Panc1 (cell line): ENCODE measurements at regions not wholly inside any gene's neighbourhood (a gene's known extent, or its start where the extent isn't known, plus 50 kb on each side); places are given as distances from the start of the nearest gene placed in this dataset.

Experiments used
- ATAC-seq: fragments of 200-7000 bp; cut with Tn5 transposase; 2 replicates; pipeline ENCODE4 v1.9.1; 2020; ENCODE audit warnings: mild to moderate bottlenecking, moderate library complexity
- BruUV-seq: library from RNA; stranded (reverse); fragments of 400-500 nt; replicated peaks from 2 replicates; lab custom pipeline; 2021; lab: Mats Ljungman, UMichigan
- CTCF ChIA-PET: fragments of 300-600 bp; sonication (Branson Sonifier 250); formaldehyde crosslinking; loops from one replicate; lab custom pipeline; 2022; ENCODE audit warnings: antibody characterized with exemption; lab: Charles Lee
- POLR2A ChIA-PET: fragments of 300-600 bp; sonication (Branson Sonifier 250); formaldehyde crosslinking; loops from one replicate; lab custom pipeline; 2022; ENCODE audit warnings: antibody characterized with exemption; lab: Charles Lee
- DNase-seq: peaks from one replicate; pipeline ENCODE4 v3.0.0-alpha.2; 2010; ENCODE audit warnings: low read depth, low spot score
- H3K27ac ChIP-seq: 2 replicates; pipeline ENCODE4 v1.5.1; 2011; ENCODE audit warnings: mild to moderate bottlenecking, low read length, inconsistent platforms
- H3K27me3 ChIP-seq: fragments of 200-500 bp; sonication (Bioruptor generic); 2 replicates; pipeline ENCODE4 v1.6.0; 2014; ENCODE audit warnings: low read length, inconsistent platforms; ENCODE audit not compliant: control insufficient read depth, insufficient read depth
- H3K36me3 ChIP-seq: fragments of 200-500 bp; sonication (Bioruptor generic); 2 replicates; pipeline ENCODE4 v1.5.1; 2014; ENCODE audit warnings: inconsistent platforms, mild to moderate bottlenecking, low read length, moderate library complexity; ENCODE audit not compliant: control insufficient read depth, insufficient read depth
- H3K4me1 ChIP-seq: 2 replicates; pipeline ENCODE4 v1.5.1; 2011; ENCODE audit warnings: inconsistent platforms, mild to moderate bottlenecking, low read length, moderate library complexity; ENCODE audit not compliant: control insufficient read depth, insufficient read depth
- H3K4me3 ChIP-seq, 2 experiments: 2 replicates each; pipeline ENCODE4 v1.5.1; 2011 to 2012; ENCODE audit warnings: low read depth in 2 of 2, low read length in 2 of 2, mild to moderate bottlenecking in 2 of 2, inconsistent platforms in 1 of 2, moderate library complexity in 1 of 2
- H3K9me3 ChIP-seq: fragments of 200-500 bp; sonication (Bioruptor generic); 2 replicates; pipeline ENCODE4 v1.5.1; 2014; ENCODE audit warnings: low read depth, mild to moderate bottlenecking, inconsistent platforms, low read length, moderate library complexity; ENCODE audit not compliant: control insufficient read depth, insufficient read depth
- SIN3A ChIP-seq: IDR thresholded peaks from 2 replicates; pipeline ENCODE4 v1.6.1; 2012; ENCODE audit warnings: low read depth, mild to moderate bottlenecking, low read length, moderate library complexity, borderline replicate concordance; ENCODE audit not compliant: insufficient read depth
- TCF7L2 ChIP-seq: IDR thresholded peaks from 2 replicates; pipeline ENCODE4 v1.6.1; 2011; ENCODE audit warnings: mild to moderate bottlenecking, low read depth, low read length, inconsistent platforms
- in situ Hi-C: cut with HindIII; loops from 2 replicates; pipeline ENCODE4 v1.10.0; 2016; ENCODE audit warnings: low sequenced_read_pairs, low pct_unique_long_range_greater_than_20kb
- intact Hi-C: fragments of 100-400 bp; cut with micrococcal nuclease; formaldehyde crosslinking; loops from one replicate; pipeline ENCODE4 v1.10.0; 2022; ENCODE audit not compliant: unreplicated experiment
- TF ChIP-seq, protein P1 (sequence below), 2 experiments: IDR thresholded peaks; 2 replicates each; pipeline ENCODE4 v1.6.1; 2011 to 2012; ENCODE audit warnings: low read depth in 2 of 2, control low read depth in 1 of 2, low read length in 1 of 2, mild to moderate bottlenecking in 1 of 2, moderate library complexity in 1 of 2; ENCODE audit not compliant: insufficient read depth in 1 of 2
- TF ChIP-seq, protein P2 (sequence below): fragments of 450-650 bp; IDR thresholded peaks from 2 replicates; pipeline ENCODE4 v1.5.1; 2017; ENCODE audit warnings: mild to moderate bottlenecking

DNA sequence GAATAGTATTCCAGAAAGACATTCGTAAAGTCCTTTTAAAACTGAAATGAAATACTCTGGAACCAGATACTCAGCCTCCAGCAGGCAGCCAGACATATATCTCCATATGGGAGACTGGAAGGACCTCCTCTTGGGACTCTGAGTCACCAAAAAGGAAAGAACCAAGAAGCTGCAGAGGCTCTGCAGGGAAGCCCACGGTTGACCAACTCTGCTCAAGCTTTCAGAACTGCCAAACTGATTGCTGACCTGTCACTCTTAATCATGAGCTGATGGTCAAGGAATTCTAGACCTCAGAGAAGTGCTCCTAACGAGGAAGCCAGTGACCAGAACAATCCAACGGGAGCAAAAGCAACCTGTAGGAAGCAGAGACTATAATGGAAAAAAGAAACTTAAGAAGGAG lies 434.7 kb downstream of the EIPR1 start:
- no TSS peak for BruUV-seq
- Histone ChIP-seq H3K27me3 (no peaks in the 10 kb centered on the region), H3K27ac (no peak overlapping the region), H3K36me3 (no peaks in the 10 kb centered on the region), H3K4me3 (no peak overlapping the region), H3K4me1 (no peaks in the 10 kb centered on the region), H3K9me3 (no peaks in the 10 kb centered on the region)
- POLR2A ChIA-PET, result no interaction called here
- intact Hi-C loops, result no loop called here
- CTCF ChIA-PET, result no interaction called here
- TF ChIP-seq SIN3A (no peak), TCF7L2 (no peak)
- TF ChIP-seq, protein P1, sequence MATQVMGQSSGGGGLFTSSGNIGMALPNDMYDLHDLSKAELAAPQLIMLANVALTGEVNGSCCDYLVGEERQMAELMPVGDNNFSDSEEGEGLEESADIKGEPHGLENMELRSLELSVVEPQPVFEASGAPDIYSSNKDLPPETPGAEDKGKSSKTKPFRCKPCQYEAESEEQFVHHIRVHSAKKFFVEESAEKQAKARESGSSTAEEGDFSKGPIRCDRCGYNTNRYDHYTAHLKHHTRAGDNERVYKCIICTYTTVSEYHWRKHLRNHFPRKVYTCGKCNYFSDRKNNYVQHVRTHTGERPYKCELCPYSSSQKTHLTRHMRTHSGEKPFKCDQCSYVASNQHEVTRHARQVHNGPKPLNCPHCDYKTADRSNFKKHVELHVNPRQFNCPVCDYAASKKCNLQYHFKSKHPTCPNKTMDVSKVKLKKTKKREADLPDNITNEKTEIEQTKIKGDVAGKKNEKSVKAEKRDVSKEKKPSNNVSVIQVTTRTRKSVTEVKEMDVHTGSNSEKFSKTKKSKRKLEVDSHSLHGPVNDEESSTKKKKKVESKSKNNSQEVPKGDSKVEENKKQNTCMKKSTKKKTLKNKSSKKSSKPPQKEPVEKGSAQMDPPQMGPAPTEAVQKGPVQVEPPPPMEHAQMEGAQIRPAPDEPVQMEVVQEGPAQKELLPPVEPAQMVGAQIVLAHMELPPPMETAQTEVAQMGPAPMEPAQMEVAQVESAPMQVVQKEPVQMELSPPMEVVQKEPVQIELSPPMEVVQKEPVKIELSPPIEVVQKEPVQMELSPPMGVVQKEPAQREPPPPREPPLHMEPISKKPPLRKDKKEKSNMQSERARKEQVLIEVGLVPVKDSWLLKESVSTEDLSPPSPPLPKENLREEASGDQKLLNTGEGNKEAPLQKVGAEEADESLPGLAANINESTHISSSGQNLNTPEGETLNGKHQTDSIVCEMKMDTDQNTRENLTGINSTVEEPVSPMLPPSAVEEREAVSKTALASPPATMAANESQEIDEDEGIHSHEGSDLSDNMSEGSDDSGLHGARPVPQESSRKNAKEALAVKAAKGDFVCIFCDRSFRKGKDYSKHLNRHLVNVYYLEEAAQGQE (IDR thresholded peaks at IDR 0.05; ENCODE audit: insufficient read depth in 1 of 2, low read depth in 2 of 2, low read length in 1 of 2), result no peak
- DNase-seq (no peak), ATAC-seq (no peak)
- in situ Hi-C loops, result no loop called here

DNA sequence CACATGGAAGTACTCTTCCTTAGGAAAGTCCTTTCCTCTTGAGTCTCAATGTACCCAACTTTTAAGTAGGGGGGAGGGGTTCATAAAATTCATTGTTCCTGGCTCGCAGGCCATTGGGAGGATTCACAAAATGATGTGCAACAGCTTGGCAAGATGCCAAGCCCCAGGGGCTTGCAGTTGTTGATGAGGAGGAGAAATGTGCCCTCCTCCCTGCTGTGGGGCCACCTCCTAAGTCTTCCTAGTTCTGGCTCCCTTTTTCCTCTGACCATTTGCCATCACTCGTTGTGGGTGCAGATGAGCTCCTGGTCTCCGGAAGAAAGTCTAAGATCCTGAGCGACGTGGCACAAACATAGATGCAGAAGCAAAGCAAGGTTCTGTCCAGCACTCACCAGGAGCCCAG lies 435.4 kb downstream of the EIPR1 start:
- no peaks in the 10 kb centered on the region for H3K9me3 ChIP-seq
- ATAC-seq (no peak), DNase-seq (no peak)
- POLR2A ChIA-PET, result no interaction called here
- TF ChIP-seq, protein P2, sequence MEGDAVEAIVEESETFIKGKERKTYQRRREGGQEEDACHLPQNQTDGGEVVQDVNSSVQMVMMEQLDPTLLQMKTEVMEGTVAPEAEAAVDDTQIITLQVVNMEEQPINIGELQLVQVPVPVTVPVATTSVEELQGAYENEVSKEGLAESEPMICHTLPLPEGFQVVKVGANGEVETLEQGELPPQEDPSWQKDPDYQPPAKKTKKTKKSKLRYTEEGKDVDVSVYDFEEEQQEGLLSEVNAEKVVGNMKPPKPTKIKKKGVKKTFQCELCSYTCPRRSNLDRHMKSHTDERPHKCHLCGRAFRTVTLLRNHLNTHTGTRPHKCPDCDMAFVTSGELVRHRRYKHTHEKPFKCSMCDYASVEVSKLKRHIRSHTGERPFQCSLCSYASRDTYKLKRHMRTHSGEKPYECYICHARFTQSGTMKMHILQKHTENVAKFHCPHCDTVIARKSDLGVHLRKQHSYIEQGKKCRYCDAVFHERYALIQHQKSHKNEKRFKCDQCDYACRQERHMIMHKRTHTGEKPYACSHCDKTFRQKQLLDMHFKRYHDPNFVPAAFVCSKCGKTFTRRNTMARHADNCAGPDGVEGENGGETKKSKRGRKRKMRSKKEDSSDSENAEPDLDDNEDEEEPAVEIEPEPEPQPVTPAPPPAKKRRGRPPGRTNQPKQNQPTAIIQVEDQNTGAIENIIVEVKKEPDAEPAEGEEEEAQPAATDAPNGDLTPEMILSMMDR, result no peak
- no peaks in the 10 kb centered on the region for H3K36me3 ChIP-seq
- H3K4me3 ChIP-seq, result no peak overlapping the region
- no peak overlapping the region for H3K27ac ChIP-seq
- no TSS peak for BruUV-seq
- CTCF ChIA-PET, result no interaction called here
- no peaks in the 10 kb centered on the region for H3K27me3 ChIP-seq
- intact Hi-C loops (no loop called here), in situ Hi-C loops (no loop called here)
- no peaks in the 10 kb centered on the region for H3K4me1 ChIP-seq

DNA sequence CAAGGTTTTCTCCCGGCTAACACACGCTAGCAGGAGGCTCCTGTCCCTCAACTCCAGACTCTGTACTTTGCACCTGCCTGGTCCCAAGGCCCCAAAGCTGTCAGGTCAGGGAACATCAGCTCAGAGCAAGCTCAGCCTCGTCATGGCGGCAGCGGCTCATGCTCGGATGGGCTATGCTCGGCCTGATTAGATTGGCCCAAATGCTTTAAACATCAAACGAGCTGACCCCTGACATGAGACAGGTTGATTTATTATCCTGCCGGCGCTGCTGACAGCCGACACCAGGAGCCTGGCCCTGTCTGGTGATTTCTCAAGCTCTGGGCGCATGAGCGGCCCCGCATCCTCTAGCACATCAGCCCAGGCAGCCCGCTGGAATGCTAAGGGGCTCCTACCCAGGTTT lies 436.4 kb downstream of the EIPR1 start:
- ChIA-PET CTCF (no interaction called here), POLR2A (no interaction called here)
- in situ Hi-C loops, result no loop called here
- Histone ChIP-seq H3K4me3 (no peak overlapping the region), H3K9me3 (no peaks in the 10 kb centered on the region), H3K27me3 (no peaks in the 10 kb centered on the region), H3K36me3 (no peaks in the 10 kb centered on the region), H3K27ac (no peak overlapping the region), H3K4me1 (no peaks in the 10 kb centered on the region)
- no TSS peak for BruUV-seq
- TF ChIP-seq, protein P1 (IDR thresholded peaks at IDR 0.05; ENCODE audit: insufficient read depth in 1 of 2, low read depth in 2 of 2, low read length in 1 of 2), result no peak
- ATAC-seq, result no peak
- intact Hi-C loops, result no loop called here
- DNase-seq, result no peak
